ENCODE measurements at regions not wholly inside any gene's neighbourhood (a gene's known extent, or its start where the extent isn't known, plus 50 kb on each side); places are given as distances from the start of the nearest gene placed in this dataset.
"Not testable (repeated sequence)": the region's sequence is repeated elsewhere in the genome, so short reads cannot be mapped to it uniquely, and the experiment has no call there.

GRCh38 chr3:193155044-193155781 is 85.8 kb upstream of the PLAAT1 start:
- TF ChIP-seq CTCF (IDR thresholded peaks at IDR 0.05; ENCODE audit: borderline replicate concordance, extremely low read depth, low read length, poor library complexity, severe bottlenecking); EZH2 (IDR thresholded peaks at IDR 0.05; ENCODE audit: borderline replicate concordance, low read depth, low read length, severe bottlenecking): not testable (repeated sequence)

All from DND-41 (cell line).